Astrocyte of the hippocampus (primary cell): ENCODE measurements at regions not wholly inside any gene's neighbourhood (a gene's known extent, or its start where the extent isn't known, plus 50 kb on each side); places are given as distances from the start of the nearest gene placed in this dataset.
"Not testable (repeated sequence)": the region's sequence is repeated elsewhere in the genome, so short reads cannot be mapped to it uniquely, and the experiment has no call there.

Source experiments
- DNase-seq: peaks from one replicate; pipeline ENCODE4 v3.0.0; 2011; ENCODE audit warnings: low read depth, low spot score

DNA sequence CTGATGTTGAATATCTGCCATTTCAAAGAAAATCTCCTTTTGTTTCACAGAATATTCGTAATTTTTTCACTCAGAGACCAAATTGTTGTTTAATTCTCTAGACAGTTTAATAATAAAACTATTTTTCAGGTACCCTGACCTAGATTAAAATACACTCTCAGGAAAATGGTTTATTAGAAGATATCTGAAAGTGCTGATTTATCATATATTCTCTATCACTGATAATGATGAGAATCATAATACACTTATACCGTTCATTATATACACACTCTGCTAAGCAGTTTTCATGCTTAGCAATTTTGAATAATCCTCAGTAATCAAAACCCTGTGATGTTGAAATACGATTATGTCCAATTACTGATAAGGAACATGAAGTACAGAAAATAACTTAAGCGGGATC lies 772.9 kb upstream of the CRIM1 start:
- DNase-seq, result no peak

DNA sequence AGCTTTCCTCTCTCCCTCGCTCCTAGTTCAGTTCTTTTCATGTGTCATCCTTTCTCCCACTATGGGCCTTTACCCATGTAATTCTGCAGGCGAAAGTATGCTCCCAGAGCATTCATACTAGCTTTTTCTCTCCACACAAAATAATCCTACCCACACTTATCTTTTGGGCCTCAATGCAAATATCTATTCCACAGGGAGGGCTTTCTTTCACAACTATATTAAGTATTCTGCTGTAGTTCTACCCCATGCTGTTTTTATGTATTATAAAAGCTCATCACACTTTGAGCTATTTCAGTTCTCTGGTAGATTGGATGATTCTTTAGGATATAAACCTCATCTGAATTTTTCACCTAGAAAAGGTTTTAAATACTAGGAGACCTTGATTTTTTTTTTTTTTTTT lies 774.6 kb upstream of the CRIM1 start:
- no peak for DNase-seq

DNA sequence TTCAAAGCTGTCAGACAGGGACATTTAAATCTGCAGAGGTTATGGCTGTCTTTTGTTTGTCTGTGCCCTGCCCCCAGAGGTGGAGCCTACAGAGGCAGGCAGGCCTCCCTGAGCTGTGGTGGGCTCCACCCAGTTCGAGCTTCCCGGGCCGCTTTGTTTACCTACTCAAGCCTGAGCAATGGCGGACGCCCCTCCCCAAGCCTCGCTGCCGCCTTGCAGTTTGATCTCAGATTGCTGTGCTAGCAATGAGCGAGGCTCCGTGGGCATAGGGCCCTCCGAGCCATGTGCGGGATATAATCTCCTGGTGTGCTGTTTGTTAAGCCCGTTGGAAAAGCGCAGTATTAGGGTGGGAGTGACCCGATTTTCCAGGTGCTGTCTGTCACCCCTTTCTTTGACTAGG lies 787.0 kb upstream of the CRIM1 start:
- not testable (repeated sequence) for DNase-seq

DNA sequence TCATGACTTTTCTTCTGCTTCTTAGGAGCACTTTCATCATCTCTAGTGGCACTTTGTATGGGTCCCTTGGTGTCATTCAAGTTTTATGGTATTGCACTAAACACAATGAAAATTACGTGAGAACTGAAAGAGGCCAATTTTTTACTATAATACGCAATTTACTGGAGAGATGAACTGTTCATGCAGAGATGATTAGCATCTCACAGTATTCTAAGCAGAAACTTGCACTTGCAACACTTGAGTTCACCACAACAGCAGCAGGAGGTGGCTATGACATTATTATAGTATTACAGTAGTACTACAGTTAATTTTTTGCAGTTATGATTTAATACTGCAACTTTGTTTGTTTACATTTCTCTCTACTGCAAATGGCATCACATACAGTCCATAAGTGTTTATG lies 793.1 kb upstream of the CRIM1 start:
- no peak for DNase-seq

DNA sequence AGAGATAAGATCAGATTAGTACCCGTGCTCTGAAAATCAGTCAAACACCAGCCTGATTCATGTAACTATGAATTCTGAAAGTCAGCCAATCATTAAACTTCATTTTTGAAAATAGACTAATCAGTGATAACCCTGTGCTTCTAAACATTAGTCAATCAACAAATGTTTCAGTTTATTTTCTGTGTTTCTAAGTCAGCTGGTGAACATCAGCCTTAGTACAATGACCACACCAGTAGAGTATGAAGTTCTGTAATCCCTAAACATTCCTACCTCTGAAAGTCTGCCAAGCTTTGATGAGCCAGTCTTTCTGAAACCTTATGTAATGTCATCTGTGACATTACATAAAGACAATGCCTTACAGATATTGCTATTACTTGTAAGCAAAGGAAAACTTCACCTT lies 807.4 kb upstream of the CRIM1 start:
- DNase-seq, result peak; percentile 42

DNA sequence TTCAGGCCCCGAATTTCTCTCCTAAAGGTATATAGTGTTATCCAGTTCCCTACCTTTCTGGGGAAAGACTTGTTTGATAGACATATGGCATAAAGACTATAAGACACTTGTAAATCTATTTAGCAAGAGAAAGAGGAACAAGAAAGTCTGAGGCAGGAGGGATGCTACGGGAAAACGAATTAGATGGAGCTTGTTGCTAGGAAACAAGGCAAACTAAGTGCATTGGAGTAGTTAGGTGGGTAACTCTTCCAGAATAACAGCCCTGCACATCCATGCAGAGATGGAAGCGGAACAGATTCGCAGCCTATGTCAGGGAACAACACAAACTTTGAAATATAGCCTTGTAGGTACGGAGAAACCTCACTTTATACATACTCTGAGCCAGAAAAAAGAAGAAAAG lies 810.3 kb upstream of the CRIM1 start:
- DNase-seq, result no peak

DNA sequence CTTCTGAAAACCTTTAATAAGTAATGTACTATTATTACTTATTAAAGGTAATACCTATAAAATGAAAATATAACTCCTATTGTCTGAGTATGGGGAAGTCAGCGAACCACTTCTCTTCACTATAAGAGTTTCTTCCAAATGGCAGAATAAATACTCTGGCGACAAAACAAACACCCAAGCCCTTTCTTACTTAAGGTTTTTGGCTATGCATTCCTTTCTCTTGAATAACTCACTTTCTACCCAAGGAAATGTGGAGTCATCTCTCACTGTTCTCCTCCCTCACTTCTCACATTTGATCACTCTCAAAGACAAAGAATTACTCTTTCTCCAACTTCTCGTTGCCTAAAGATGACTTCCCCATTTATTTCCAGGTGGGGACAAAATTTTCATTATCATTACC lies 816.8 kb upstream of the CRIM1 start:
- peak; percentile 17 for DNase-seq

DNA sequence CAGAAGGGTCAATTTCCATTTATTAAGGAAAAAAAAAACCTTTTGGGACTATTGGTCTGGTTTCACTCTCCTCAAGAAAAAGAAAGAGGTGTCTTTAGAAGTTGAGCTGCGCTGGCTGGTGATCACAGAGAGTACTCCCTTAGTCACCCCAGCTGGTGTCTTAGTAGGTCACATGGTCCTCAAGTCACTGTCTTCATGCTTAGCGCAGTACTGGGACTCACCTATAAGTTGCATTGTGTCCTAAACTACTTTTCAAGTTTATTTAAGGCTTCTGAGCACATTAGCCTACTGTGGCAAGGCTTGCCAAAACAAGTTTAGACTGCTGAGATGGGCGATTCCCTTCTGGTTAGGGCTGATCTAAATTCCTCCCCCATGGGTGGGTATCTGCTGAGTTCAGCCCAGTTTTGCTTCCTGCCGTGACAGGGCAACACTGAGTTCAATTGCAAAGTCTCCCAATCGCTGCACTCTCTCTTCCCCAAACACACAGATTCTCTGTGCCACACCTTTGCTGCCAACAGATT lies 824.9 kb upstream of the CRIM1 start:
- DNase-seq, result no peak

DNA sequence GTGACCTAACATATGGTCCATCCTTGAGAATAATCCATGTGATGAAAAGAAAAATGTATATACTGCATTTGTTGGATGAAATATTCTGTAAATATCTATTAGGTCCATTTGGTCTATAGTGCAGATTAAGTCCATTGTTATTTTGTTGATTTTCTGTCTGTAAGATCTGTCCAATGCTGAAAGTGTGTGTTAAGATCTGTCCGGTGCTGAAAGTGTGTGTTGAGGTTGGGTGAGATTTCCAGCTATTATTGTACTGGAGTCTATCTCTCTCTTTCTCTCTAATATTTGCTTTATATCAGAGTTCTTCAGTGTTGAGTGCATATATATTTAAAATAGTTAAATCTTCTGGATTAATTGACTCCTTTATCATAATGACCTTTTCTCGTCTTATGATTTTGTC lies 828.8 kb upstream of the CRIM1 start:
- peak; percentile 33 for DNase-seq

DNA sequence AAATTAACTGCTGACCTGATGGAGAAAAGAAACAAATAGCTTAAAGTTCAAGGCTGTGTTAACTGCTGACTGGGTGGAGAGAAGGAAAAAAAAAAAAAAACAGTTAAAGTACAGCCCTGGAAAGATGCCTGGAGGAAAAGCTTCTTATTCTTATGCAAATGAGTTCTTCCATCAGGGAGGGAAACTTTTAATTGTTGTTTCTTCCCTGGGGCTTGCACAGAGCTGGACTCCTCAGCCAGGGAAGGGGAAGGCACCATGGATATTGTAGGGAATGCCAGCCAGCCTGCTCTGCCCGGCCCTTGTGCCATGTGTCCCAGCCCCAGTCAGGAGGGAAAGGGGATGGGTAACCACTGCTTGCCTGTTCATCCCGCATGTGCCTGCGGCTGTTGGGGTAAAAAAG lies 833.1 kb upstream of the CRIM1 start:
- DNase-seq, result no peak

DNA sequence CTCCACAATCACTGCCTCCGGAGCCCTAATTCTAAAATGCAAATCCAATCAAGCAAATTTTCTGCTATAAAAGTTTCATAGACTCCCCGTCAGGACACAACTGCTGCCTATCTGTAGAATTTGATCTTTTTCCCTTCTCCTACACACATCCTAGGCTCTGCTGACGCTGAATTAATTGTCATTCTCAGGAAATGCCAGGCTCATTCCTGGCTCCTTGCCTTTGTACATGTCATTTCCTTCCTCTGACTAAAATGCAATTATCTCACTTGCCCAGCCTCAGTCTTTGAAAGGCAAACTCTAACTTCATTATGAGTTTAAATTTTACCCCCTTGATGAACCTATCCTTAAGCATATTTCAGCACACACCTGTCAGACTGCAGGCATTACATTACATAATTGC lies 844.9 kb upstream of the CRIM1 start:
- no peak for DNase-seq

DNA sequence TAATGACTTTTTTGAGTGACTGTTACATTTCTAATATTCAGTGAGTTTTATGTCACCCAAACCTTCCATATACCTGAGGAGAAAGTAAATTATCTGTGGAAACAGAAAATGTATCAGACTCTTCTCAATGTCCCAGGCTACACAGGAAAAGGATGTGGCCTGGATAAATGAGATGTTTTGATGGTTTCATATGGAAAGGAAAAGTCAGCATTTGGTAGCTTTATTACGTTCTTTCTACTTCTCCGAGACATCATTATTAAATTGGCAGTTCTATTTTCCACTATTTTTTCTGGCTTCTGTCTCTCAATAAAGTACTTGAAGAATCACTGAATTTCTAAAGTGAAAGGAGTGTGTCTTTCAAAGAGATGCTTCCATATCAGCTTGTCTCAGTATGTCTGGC lies 847.0 kb upstream of the CRIM1 start:
- DNase-seq, result no peak

DNA sequence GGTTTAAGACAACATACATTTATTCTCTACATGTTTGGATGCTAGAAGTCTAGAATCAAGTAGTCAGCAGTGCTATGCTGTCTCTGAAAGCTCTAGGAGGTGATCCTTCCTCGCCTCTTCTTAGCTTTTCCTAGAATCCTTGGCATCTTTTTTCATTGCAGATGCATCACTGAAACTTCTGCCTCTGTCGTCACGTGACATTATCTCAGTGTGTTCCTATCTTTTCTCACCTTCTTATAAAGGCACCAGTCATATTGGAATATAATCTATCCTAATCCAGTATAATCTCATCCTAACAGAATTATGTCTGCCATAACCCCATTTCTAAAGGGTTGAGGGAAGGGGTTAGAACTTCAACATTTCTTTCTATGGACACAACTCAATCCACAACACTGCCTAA lies 851.2 kb upstream of the CRIM1 start:
- DNase-seq, result no peak

DNA sequence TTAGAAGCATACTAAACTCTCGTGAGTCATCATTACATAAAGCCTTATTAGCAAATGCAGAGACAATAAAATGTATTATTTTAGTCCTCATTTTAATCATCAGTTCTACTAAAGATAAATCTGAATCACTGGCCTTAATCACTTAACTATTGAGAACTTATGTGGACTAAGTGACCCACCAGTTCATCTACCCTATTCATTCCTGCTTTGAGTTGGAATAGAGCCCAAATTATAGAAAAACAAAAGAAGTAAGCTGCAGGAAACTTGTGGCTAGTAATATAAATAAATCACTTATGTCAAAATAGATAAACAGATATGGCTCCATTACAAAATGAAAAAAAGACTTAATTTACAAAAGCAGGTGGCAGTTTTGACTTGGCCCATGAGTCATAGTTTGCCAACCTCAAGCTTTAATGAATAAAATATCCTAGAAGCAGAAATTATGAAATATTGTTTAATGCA lies 851.8 kb upstream of the CRIM1 start:
- DNase-seq, result no peak

DNA sequence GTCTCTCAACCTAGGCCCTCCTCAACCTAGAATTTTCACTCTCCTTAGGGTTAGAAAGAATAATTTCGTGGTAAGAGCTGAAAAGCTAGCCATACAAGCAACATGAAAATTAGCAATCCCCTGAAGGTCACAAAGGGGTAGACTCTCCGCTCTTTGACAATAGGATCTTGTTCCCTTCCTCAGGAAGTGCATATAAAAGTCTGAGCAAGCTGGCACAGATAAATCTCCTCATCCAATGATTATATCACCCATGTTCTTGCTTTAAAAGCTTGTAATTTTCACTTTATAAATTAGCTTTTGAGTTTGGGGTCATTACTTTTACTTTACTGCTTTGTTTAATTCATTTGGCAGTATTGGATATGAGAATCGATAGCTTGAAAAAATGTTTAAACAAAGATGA lies 852.3 kb upstream of the CRIM1 start:
- no peak for DNase-seq

DNA sequence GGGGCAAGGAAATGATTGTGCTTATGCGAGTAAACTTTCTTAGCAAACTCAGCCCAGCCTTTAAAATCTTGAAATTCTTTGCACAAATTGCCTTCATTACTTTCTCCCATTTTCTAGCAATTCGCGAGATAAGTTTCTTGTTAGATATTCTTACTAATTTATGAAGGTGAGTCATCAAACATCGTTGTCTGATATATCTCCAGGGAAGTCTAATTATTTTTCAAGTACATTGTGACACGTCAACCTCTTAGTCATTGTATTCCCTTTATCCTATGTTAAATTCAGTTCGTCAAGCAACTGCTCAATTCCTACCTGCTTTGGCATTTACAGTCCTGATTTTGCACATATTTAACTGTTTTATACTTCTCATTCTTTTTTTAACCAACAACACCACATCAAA lies 854.5 kb upstream of the CRIM1 start:
- DNase-seq, result no peak

DNA sequence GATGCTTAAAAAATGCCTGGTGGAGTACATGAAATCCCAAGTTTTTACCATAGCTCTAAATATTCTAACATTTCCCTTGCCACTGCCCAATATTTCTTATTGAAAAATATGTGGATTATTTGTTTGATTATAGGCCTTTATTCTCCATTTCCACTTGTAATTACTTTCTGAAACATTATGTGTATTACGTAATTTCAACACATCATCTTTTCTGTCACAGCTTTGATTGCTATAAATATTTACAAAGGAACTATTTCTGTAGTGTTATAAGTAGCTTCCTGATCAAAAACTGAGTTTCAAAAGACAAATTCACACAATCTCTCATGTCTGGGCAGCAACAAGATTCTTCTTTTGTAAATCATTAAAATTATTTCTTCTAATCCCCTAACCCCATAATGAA lies 859.6 kb upstream of the CRIM1 start:
- no peak for DNase-seq

DNA sequence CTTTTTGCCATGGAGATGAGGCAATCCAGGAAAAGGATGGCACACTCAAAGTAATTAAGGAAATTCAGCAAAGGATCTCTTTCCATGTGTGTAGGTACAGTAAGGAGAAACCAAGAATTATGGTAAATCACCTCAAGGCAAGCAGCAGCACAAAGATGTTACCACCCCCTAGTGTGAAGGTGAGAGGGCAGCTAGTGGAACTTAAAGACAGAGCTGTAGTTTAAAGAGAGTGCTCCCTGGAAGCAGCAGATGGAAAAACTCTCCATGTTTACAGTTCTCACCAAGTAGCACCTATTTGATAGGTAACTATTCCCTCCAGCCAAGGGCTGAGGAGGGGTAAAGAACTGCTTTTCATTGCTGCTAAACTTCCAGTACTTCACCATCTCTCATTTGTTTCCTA lies 860.4 kb upstream of the CRIM1 start:
- no peak for DNase-seq

DNA sequence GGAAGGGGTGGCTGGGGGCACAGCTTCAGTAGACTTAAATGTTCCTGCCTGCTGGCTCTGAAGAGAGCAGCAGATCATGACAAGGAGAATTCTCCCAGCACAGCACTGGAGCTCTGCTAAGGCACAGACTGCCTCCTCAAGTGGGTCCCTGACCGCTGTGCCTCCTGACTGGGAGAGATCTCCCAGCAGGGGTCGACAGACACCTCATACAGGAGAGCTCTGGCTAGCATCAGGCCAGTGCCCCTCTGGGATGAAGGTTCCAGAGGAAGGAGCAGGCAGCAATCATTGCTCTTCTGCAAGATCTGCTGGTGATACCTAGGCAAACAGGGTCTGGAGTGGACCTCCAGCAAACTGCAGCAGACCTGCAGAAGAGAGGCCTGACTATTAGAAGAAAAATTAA lies 877.5 kb upstream of the CRIM1 start:
- not testable (repeated sequence) for DNase-seq

DNA sequence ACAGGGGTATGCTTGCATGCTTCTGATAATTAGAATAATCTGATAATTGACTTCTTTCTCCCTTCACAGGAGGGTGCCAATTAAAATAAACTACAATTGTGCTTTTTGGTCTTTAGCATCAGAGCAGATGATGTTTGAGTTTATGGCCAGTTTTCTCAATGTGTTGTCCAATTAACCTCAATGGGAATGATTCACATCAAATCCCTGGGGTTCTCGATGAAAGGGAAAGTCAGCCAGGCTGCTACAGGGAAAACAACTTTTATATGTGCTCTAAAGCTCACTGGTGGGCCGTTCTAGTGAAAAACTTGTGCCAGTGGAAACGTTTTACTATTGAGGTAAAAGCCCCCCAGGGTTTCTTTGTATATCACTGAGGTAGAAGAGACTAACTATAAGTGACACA lies 887.3 kb upstream of the CRIM1 start:
- DNase-seq, result peak; percentile 41

DNA sequence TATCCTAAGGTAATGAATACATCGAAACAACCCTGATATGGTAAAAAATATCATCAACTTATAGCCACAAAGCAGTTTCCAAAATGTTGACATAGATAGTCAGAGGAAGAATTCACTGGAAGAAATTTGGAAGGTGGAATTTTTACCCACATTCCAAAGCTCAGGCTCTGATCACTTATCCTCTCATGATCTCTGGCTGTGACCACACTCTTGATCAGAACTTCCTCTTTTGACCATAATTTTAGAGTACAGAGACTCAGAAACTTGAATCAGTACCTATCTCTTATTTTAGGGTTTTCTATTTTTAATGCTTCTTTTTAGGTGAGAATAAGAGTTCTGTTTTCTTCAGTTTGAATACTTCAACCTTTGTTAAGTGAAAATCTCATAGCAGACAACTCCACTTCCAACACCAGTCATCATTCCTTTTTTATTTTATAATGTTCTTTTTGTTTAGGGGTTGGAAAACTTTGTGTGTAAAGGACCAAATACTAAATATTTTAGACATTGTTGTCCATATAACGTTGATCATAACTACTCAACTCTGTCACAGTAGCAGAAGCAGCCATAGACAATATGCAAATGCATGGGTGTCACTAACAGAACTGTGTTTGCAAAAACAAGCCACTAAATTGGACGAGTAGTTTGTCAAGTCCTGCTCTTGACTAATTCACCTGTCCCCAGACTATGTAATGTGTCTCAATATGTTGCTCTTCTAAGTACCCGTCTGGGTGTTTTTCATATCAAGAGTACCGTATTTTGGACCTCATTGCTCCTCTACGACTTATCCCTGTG lies 891.6 kb upstream of the CRIM1 start:
- no peak for DNase-seq

DNA sequence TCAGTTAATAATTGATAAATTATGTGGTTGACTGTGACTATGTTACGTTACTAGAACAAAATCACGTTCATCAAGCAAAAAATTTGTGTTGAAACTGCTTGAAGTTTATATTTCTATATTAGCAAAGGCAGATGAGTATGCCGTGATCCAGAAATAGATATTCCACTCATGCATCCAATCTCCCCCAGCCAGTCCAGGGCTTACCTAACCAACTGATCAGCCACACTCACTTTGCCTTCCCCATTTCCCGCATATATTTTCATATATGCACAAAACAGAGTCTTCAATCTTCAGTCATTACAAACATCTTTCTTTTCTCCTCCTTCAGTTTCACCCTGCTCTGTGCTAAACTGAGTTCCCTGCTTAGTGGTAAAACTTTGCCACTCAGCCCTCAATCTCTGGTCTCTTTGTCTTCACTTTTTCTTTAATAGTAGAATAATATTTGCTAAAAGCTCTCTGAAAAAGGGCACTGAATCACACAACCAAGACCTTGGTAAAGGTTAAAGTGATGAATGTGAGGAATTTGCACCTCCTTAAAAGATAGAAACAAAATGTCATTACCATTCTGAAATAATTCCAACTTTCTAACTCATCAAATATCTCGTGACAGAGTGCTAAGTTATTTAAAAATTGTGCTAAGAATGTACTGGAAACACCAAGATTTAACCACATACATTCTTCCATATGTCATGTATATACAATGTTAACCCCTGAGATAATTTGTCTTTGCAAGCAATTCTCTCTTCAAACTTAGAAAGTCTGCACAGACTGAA lies 893.2 kb upstream of the CRIM1 start:
- DNase-seq, result peak; percentile 66

DNA sequence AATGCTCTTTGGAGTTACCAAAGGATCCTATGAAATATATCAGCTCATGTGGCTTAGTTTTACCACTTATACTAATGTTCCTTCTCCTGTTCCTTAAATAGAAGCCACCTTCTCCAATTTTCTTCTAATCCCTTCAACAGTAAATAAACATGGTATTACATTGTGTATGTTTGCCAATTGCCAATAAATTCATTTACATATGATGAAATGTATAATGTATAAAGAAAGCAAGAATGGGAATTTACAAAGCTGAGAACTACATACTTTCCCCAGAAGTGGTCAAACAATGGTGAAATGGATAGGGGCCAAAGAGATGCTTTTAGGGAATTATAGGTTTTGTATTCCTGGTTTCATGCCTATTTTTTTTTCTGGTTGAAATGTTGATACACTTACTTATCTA lies 894.2 kb upstream of the CRIM1 start:
- no peak for DNase-seq
